ENCODE measurements at regions not wholly inside any gene's neighbourhood (a gene's known extent, or its start where the extent isn't known, plus 50 kb on each side); places are given as distances from the start of the nearest gene placed in this dataset.

- ChIA-PET CTCF (interaction anchor here (0.5 to 0.6 kb wide), 3 partner anchors 10 to 1978 kb away, joined by 3 to 5 read pairs (median 4); no protein-coding TSS in a partner anchor), POLR2A (interaction anchor here (0.6 kb wide), 1 partner anchor 92 kb away, joined by 5 read pairs; no protein-coding TSS in a partner anchor)
- H3K9me3 Mint-ChIP-seq (ENCODE audit: unreplicated experiment) = no peaks in the 10 kb centered on the region
- no peak overlapping the region for H3K27ac Mint-ChIP-seq (ENCODE audit: low read depth, unreplicated experiment)
- TF ChIP-seq CTCF (IDR thresholded peaks at IDR 0.05; ENCODE audit: unreplicated experiment) = no peak
- no peak for DNase-seq (ENCODE audit: unreplicated experiment)
- BruUV-seq (replicated peaks) = no TSS peak
- H3K4me3 Mint-ChIP-seq (ENCODE audit: unreplicated experiment) = no peak overlapping the region
- H3K27me3 Mint-ChIP-seq (ENCODE audit: insufficient read depth, unreplicated experiment) = no peaks in the 10 kb centered on the region
- H3K36me3 Mint-ChIP-seq (ENCODE audit: insufficient read depth, unreplicated experiment) = no peaks in the 10 kb centered on the region
- no peaks in the 10 kb centered on the region for H3K4me1 Mint-ChIP-seq (ENCODE audit: insufficient read depth, unreplicated experiment)
- intact Hi-C loops (cut with micrococcal nuclease) = no loop called here
Observed at GRCh38 chr4:22997358-22998224, 304.9 kb downstream of the GBA3 start.

GRCh38 chr4:22991576-22991975 is 298.8 kb downstream of the GBA3 start:
- no peak overlapping the region for H3K27ac Mint-ChIP-seq (ENCODE audit: low read depth, unreplicated experiment)
- no peak for TF ChIP-seq CTCF (IDR thresholded peaks at IDR 0.05; ENCODE audit: unreplicated experiment)
- ChIA-PET CTCF (interaction anchor here (0.6 kb wide), 2 partner anchors 48 to 166 kb away, joined by 4 to 5 read pairs; no protein-coding TSS in a partner anchor), POLR2A (no interaction called here)
- H3K9me3 Mint-ChIP-seq (ENCODE audit: unreplicated experiment) = no peaks in the 10 kb centered on the region
- no peak overlapping the region for H3K4me3 Mint-ChIP-seq (ENCODE audit: unreplicated experiment)
- H3K27me3 Mint-ChIP-seq (ENCODE audit: insufficient read depth, unreplicated experiment) = no peaks in the 10 kb centered on the region
- no peak for DNase-seq (ENCODE audit: unreplicated experiment)
- H3K4me1 Mint-ChIP-seq (ENCODE audit: insufficient read depth, unreplicated experiment) = no peaks in the 10 kb centered on the region
- intact Hi-C loops (cut with micrococcal nuclease) = no loop called here
- no peaks in the 10 kb centered on the region for H3K36me3 Mint-ChIP-seq (ENCODE audit: insufficient read depth, unreplicated experiment)
- BruUV-seq (replicated peaks) = no TSS peak

GRCh38 chr4:22988526-22988925 is 295.8 kb downstream of the GBA3 start:
- peaks cover 15% of the 10 kb centered on the region for H3K9me3 Mint-ChIP-seq (ENCODE audit: unreplicated experiment)
- no peak overlapping the region for H3K4me3 Mint-ChIP-seq (ENCODE audit: unreplicated experiment)
- H3K36me3 Mint-ChIP-seq (ENCODE audit: insufficient read depth, unreplicated experiment) = no peaks in the 10 kb centered on the region
- no peaks in the 10 kb centered on the region for H3K27me3 Mint-ChIP-seq (ENCODE audit: insufficient read depth, unreplicated experiment)
- intact Hi-C loops (cut with micrococcal nuclease) = no loop called here
- no peak for DNase-seq (ENCODE audit: unreplicated experiment)
- H3K27ac Mint-ChIP-seq (ENCODE audit: low read depth, unreplicated experiment) = no peak overlapping the region
- BruUV-seq (replicated peaks) = no TSS peak
- TF ChIP-seq CTCF (IDR thresholded peaks at IDR 0.05; ENCODE audit: unreplicated experiment) = no peak
- ChIA-PET POLR2A (no interaction called here), CTCF (interaction anchor here (0.8 kb wide), 1 partner anchor 135 kb away, joined by 3 read pairs; no protein-coding TSS in a partner anchor)
- no peaks in the 10 kb centered on the region for H3K4me1 Mint-ChIP-seq (ENCODE audit: insufficient read depth, unreplicated experiment)

GRCh38 chr4:22987870-22988269 is 295.1 kb downstream of the GBA3 start:
- Mint-ChIP-seq H3K4me1 (ENCODE audit: insufficient read depth, unreplicated experiment) (no peaks in the 10 kb centered on the region), H3K36me3 (ENCODE audit: insufficient read depth, unreplicated experiment) (no peaks in the 10 kb centered on the region), H3K27ac (ENCODE audit: low read depth, unreplicated experiment) (no peak overlapping the region), H3K27me3 (ENCODE audit: insufficient read depth, unreplicated experiment) (no peaks in the 10 kb centered on the region), H3K9me3 (ENCODE audit: unreplicated experiment) (peaks cover 19% of the 10 kb centered on the region), H3K4me3 (ENCODE audit: unreplicated experiment) (no peak overlapping the region)
- ChIA-PET POLR2A (no interaction called here), CTCF (interaction anchor here (0.8 kb wide), 1 partner anchor 136 kb away, joined by 3 read pairs; no protein-coding TSS in a partner anchor)
- intact Hi-C loops (cut with micrococcal nuclease) = no loop called here
- no TSS peak for BruUV-seq (replicated peaks)
- TF ChIP-seq CTCF (IDR thresholded peaks at IDR 0.05; ENCODE audit: unreplicated experiment) = no peak
- peak; percentile 25 for DNase-seq (ENCODE audit: unreplicated experiment)
